HG03135 (cell line): ENCODE measurements at regions not wholly inside any gene's neighbourhood (a gene's known extent, or its start where the extent isn't known, plus 50 kb on each side); places are given as distances from the start of the nearest gene placed in this dataset.
"Not testable (repeated sequence)": the region's sequence is repeated elsewhere in the genome, so short reads cannot be mapped to it uniquely, and the experiment has no call there.

Experiments
- ATAC-seq: cut with Tn5 transposase; IDR thresholded peaks from one replicate; pipeline ENCODE4 v1.9.1; 2021; ENCODE audit warnings: mild to moderate bottlenecking, moderate library complexity; ENCODE audit not compliant: unreplicated experiment

DNA sequence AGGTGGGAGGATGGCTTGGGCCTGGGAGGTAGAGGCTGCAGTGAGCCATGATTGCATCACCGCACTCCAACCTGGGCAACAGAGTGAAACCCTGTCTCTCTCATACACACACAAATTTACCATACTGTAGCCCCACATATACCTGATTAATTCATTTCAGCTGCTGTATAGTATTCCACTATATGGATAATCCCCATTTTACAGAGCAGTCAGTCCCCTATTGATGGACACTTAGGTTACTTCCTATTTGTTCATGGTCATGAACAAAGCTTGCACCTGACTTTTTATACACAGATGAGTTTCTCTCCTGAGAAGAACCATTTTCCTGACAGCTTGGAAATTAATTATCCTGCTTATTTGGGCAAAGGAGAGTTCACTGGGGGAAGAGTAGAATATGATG, 59.2 kb downstream of the EMX2 start:
- no peak for ATAC-seq

DNA sequence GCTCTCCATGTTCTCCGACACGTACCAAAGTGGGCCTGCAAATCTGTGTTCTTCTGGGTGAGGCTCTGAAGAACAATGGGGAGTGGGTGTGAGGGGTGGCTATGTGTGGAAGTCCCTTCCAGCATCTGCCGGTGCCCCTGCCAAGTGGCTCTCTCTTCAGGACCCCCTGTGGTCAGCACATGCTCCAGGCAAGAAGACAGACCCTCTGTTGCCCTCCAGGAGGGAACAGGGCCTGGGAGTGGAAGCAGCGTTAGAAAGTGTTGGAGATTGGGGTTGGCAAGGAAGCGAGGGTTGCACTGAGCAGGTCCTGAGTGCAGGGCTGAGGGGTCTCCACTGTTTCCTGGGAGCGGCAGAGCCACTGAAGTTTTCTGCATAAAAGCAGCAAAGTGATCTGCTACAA, 60.5 kb downstream of the EMX2 start:
- ATAC-seq: no peak

DNA sequence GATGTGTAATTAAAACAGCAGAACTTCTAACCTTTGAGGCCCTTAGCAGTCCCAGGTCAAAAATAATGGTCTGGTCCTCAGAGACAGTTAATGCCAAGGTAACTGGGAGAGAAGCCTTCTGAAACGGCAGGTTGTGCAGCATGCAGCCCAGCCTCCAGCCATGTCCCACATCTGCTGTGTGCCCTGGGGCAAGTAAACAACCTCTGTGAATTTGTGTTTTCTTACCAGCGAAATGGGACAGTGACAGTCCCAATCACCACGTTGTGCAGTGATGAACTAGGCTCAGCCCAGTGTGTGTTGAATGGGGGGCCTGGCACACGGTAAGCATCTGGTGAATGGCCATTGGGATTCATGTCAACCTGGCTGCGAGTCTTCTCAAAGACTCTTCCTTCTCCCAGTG, 61.2 kb downstream of the EMX2 start:
- ATAC-seq: no peak

DNA sequence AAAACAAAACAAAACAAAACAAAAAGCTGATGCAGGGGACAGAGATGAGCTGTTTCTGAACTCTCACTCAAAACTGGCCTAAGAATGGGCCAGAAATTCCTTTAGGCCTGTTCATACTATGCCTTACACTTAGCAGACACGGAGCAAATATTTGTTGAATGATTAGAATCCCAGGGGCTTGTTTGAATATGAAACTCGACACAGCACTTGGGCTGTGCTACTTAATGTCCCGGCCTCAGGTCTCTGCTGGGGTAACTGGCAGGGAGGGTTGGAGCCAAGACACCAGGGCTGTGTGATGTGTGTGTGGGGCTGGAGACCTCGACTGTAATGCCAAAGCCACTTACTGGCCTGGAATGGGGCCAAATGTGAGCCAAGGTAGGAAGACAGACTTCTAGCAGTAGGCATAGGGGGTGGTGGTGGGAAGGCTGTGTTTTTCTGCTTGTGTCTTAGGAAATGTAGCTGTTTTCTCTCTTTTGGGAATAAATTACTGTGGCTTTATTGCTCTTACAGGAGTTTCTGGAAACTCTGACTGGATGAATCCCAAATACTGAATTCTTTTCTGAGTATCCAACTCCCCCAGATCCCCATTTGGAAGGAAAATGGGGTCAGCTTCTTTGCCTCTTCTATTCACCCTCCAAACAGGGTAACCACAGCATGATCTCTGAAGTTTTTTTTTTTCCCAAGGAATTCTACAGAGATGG, 66.7 kb downstream of the EMX2 start:
- ATAC-seq: no peak

DNA sequence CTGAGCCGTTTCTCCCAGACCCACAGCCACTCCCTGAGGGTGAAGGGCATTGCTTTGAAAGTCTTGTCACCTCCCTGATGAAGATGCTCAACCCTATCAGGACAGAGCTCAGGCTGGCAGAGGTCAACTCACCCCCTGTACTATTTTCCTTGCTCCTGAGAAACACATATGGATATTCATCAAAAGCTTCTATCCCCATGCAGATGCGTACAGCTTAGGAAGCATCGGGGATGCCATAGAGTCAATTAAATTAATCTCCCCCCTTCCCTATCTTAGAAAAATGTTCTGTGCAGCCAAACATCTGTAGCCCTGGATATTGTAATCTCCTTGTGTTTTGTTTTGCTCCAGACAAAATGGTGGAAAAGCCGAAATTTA, 67.2 kb downstream of the EMX2 start:
- no peak for ATAC-seq

DNA sequence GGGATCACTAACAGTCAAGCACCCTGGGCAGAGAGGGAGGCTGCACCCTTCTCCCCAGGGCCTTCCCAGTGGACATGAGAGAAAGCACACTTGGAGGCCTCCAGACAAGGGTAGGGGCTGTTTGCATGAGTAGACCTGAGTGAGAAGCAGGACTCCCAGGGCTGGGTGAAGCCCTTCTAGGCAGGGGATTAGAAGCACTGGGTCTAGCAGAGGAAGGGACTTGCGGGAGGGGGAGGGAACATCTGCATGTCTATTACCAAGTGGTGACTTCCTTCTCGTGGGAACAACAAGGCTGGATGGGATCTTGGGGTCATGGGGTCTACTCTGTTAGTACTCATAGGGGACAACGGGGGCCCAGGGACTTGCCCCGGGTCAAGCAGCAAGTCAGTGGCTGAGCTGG, 67.8 kb downstream of the EMX2 start:
- no peak for ATAC-seq

DNA sequence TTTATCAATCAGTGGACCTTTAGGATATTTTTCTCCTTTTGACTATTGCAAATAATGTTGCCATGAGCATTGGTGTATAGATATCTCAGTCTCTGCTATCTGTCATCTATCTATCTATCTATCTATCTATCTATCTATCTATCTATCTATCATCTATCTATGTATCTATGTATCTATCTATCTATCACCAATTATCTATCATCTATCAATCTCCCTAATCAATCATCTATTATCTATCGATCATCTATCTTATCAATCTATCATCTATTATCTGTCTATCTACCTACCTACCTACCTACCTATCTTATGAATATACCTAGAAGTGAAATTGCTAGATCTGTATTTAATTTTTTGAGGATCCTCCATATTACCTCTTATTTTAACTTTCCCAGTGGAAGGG, 69.6 kb downstream of the EMX2 start:
- ATAC-seq: no peak

DNA sequence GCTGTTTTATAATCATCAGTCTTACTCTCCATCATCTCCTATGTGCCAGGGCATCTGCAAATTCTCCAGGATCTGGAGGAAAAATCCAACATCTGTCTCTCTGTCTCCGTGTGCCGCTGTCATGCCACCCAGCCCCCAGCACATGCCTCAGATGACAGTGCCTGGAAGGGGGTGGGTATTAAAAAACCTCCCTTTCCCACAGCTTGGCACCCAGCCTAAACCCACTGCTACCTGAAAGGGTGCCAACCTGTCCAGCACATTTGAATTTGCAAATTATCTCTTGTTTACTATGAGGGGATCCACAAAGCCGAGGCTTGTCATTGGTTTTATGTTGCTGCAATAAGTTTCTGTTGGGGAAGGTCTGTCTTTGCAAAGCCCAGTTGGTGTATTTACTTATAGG, 73.1 kb downstream of the EMX2 start:
- no peak for ATAC-seq

DNA sequence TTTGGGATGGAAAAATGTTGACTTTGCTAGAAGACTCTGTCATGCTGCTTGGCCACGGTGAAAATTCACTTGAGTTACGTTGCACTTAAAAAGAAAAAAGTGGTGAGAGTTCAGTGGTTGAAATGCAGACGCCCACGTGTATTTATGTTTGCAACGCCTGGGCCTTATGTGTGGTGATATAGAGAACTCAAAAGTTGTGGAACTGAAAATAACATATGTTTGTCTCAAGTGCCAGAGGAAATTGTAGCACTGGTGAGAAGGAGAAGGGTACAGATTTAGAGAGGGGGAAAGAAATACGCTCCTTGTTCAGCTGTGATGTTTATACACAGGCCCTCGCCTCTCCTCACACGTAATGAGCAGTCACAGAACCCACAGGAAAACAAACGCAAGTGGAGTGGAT, 73.6 kb downstream of the EMX2 start:
- no peak for ATAC-seq

DNA sequence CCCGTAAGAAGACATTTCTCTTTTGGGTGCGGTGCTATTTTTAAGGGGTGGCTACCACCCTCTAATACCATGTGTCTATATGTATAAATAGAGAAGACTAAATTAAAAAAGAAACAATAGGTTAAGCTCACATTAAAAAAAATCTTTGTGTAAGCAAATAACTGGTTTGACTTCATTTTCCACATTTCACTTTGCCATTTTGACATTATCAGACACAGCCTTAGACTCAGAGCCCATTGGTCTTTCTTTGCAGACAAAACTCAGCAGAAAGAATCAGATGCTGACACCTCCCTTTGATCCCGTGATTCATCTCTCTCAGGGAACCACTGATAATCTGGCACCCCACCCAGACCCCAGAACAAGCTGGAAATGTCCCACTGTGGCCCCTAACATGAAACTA, 74.5 kb downstream of the EMX2 start:
- ATAC-seq: no peak

DNA sequence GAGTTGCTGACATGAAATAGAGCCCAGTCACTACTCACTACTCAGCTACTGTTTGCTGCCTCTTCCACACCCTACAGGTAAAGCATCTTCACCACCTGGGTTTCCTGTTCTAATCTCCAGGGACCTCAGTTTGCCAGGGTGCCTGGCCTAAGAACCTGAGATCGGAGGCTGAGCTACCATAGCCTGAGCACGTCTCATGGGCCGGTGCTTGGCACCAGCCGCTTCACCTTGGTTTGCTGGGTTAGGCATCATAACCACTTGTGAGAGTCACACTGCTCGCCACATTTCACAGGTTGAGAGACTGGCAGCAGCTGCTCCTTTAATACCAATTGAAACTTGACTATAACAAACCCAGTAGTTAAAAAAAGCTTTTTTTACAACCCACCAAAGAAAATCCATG, 75.1 kb downstream of the EMX2 start:
- no peak for ATAC-seq

DNA sequence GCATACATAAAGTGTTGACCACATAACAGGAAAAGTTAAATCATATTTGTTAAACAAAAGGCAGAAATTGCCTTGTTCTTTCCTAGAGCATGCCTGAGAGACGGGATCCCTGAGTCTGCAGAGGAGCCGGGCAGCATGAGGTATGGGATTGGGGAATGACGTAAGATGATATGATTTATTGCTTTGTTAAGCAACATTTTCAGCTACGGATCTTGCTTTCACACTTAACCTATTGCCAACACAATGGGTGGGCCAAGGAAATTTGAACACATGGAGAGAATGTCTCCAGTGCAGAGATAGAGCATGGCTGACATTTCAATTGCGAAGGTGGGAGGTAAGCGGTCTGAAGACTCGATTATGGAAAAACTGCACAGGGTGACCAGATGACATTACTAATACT, 76.7 kb downstream of the EMX2 start:
- ATAC-seq: no peak

DNA sequence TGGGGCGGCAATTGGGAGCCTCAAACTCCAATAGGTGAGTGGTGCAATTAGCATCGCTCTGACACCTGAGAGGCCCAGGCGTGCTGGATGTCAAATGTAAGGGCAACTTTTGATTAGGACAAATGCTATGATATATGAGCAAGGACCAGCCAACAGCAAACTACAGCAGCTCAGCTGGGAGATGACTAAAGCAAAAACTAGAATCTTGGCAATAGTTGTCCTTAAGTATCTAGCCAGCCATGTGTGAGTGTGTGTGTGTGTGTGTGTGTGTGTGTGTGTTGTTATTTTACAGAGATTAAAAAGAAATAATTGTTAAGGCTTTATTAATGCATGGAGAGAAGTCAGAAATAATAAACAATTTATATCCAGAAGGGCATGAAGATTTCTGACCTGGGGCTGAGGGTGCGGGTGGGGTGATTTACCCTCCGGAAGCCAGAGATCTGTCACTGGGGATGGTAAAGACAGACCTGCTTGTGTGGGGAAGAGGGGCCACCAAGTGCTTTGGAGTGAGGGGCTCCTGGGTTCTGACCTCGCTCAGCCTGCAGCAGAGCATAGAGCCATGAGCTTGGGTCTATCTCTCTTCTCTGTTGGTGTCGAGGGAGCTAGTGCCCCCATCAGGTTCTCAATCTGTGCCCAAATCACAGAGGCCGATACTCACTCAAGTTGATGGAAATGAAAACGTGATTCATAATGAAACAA, 77.3 kb downstream of the EMX2 start:
- ATAC-seq: no peak

DNA sequence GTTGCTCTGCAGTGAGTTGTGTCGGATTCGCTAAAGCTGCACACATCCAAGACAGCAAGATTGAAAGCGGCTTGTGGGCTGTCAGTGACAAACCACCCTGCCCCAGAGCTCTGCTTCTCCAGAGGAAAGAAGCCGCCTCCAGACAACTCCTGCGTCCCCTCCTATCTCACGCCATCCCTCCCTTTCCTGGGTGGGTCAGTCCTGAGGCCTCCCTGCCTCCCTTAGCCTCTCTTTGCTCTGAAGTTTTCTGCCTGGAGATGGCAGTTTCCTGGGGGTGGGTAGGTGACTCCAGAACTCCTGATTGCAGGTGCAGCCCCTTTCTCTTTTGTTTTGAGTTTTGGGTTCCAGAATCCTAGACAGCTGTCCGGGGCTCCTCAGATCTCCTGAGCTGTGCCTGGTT, 78.7 kb downstream of the EMX2 start:
- no peak for ATAC-seq

DNA sequence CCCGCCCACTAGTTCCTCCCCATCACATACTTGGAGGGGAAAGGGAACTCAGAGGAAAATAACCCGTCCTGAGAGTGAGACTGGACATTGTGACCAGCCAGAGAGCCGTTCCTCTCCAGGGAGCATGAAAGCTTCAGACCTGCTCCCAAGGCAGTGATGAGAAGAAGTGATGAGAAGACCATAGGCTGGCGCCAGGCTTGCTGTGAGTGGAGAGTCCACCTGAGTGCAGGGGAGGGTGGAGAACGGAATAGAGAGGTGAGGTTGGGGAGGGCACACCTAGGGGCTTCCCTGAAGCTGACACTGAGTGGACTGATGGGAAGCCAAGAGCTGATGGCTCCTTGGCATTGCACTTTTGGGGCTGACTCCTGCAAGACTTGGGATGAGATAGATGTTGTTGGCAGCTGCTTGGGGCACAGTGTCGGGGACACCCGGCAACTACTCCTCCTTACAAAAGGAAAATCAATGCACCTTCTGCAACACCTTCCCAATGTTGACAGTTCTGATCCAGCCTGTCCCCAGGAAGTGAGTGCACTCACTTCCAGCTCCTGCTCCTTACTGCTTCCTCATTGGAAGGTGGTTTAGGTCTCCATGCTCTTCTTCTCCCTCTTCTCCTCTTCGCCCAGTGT, 79.4 kb downstream of the EMX2 start:
- ATAC-seq: no peak

DNA sequence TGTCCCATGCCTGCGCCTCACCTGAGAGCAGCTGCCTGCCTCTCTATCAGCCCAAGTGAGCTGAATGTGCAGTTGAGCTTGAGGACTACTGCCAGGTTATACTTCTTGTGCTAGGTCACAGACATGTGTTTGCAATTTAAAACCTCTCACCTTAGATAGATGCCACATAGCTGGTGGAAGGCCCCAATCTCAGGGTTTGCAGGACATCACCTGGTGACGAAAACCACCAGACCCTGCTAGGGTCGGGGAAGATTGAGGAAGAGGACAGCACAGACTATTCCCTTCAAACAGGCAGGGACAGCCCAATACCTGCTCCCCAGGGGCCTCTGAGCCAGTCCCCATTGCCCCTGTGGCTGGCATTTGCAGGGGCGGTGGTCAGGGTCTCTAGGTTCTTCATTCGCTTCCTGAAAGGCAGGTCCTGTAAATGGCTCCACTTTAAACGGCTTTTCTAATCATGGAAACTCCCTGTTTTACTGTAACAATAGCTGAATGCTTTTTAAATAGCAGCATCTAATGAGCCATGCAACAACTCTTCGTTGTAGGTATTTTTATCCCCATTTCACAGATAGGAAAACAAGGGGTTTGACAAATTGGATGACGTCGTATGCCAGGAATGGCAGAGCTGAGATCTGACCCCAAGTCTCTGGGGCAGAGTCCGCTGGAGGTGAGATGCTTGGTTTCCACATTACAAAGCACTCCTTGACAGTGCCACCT, 80.1 kb downstream of the EMX2 start:
- no peak for ATAC-seq

DNA sequence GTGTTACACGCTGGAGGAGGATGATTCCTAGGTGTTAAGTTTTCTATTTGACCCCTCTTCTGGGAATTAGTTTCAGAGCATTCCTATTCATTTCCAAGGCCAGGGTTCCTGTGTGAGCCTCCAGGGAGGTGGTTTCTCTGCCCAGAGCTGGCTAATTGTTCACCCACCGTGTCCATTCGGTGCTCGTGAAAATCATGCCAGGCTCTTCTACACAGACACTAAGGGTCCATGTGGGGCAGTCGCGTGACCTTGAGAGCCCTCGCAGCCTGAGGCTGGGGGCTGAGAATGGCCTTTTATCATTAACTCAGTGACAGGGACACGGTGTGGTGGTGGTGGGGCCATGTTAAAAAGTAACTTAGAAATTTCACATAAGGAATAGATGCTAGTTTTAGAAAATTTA, 83.7 kb downstream of the EMX2 start:
- no peak for ATAC-seq

DNA sequence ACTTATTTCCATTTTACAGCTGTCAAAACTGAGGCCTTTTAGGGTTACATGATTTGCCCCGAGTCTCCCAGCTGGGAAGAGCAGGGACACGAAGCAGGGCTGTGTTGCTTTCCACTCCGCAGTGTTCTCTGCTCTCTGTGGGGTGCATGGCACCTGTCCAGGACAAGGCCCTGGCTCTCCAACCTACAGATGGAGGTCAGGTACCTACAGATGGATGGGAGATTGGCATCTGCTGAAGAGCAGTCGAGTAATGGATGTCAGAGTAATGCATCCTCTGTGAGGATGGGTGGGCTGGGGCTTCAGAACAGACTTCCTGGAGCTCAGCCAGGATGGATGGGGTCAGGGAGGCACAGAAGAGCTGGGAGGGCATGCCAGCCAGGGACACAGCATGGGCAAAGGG, 85.0 kb downstream of the EMX2 start:
- ATAC-seq: no peak

DNA sequence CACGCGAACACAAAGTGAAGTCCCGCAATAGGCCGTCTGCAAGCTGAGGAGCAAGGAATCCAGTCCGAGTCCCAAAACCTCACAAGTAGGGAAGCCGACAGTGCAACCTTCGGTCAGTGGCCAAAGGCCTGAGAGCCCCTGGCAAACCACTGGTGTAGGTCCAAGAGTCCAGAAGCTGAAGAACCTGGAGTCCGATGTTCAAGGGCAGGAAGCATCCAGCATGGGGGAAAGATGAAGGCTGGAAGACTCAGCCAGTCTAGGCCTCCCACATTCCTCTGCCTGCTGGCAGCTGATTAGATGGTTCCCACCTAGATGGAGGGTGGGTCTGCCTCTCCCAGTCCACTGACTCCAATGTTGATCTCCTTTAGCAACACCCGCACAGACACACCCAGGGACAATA, 87.2 kb downstream of the EMX2 start:
- ATAC-seq: not testable (repeated sequence)

DNA sequence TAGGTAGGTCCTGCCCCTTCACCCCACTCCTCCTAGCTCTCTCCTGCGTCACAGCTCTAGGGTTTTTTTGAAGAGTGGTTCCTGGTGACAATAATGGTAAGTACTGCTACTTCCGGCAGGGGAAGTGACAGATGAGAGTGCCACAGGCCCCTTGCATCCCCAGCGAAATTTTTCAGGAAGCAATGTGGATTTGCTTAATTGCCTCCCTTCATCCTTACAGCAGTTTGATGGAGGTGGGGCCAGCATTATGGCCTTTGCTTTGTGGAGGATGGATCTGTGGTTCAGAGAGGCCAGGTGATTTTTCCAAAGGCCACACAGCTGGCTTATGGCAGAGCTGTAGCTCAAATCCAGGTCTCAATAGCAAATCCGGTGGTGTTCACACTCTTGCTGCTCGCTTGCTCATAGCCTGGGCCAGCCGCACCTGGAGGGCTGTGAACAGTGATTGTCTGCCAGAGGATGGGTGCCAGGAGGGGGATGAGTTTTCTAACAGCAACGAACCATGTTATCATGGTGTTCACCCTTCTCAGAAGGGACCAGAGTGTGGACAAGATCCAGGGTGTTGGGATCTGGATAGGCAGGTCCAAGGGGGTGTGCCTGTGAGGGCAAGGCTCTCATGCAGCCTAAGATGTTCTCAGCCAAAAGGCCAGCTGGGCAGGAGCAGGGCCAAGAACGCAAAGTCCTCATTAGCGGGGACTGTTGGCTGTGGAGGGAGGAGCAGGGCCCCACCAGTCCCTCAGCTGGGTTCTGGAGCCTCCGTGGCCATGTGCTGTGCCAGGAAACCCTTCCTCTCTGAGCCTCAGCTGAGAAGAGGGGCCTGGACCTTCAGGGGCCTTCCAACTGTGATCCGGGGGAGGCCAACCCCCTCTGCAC, 89.0 kb downstream of the EMX2 start:
- no peak for ATAC-seq

DNA sequence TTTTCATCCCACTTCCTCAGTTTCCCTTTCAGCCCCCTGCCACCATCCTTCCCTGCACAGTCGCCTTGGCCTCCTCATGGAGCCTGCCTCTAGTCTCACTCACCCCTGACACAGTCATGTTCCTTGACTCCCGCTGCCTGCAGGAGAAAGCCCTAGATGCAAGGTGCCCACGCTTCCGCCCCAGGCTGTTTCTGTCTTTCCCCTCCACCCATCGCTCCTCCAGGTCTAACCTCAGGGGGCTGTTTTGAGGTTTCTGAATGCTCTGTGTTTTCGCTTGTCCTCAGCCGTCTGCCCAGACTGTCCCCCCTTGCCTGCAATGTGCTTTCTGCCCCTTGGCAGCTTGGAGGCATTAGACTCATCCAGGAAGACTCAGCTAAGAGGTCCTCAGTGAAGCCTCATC, 89.9 kb downstream of the EMX2 start:
- ATAC-seq: no peak
